ENCODE measurements at regions not wholly inside any gene's neighbourhood (a gene's known extent, or its start where the extent isn't known, plus 50 kb on each side); places are given as distances from the start of the nearest gene placed in this dataset.

- intact Hi-C loops (cut with DNase I): no loop called here
- Histone ChIP-seq H3K36me3 (no peaks in the 10 kb centered on the region), H3K27ac (no peak overlapping the region), H3K4me1 (no peaks in the 10 kb centered on the region), H3K27me3 (no peaks in the 10 kb centered on the region), H3K9me3 (peaks cover 0 to 27% (median 7%) of the 10 kb centered on the region in 12 donors), H3K4me3 (no peak overlapping the region)
- 64 to 86% (median 74%) methylated on average over 1 of the region's 1 CpG for WGBS, 4 donors
- ATAC-seq: no peak
- TF ChIP-seq CTCF (IDR thresholded peaks at IDR 0.05) (no peak), POLR2A (IDR thresholded peaks at IDR 0.05) (no peak)
- DNase-seq: no peak
These were observed 933.6 kb upstream of the ROBO1 start for GRCh38 chr3:80701349-80701748.

GRCh38 chr3:80697291-80697690 is 929.5 kb upstream of the ROBO1 start:
- Histone ChIP-seq H3K27me3 (no peaks in the 10 kb centered on the region), H3K27ac (no peak overlapping the region), H3K9me3 (no peaks in the 10 kb centered on the region), H3K4me3 (no peak overlapping the region), H3K4me1 (no peaks in the 10 kb centered on the region), H3K36me3 (no peaks in the 10 kb centered on the region)
- WGBS, 4 donors: 82 to 90% (median 89%) methylated on average over 2 of the region's 2 CpGs
- intact Hi-C loops (cut with DNase I): no loop called here
- no peak for TF ChIP-seq POLR2A (IDR thresholded peaks at IDR 0.05)
- TF ChIP-seq CTCF (IDR thresholded peaks at IDR 0.05): no peak
- DNase-seq (no peak), ATAC-seq (no peak)

GRCh38 chr3:80696280-80696679 is 928.5 kb upstream of the ROBO1 start:
- no peak overlapping the region for H3K27ac ChIP-seq
- TF ChIP-seq CTCF (IDR thresholded peaks at IDR 0.05) (no peak), POLR2A (IDR thresholded peaks at IDR 0.05) (no peak)
- no peaks in the 10 kb centered on the region for H3K27me3 ChIP-seq
- WGBS, 4 donors: 52 to 65% (median 57%) methylated on average over 2 of the region's 2 CpGs
- H3K4me3 ChIP-seq: no peak overlapping the region
- no peaks in the 10 kb centered on the region for H3K4me1 ChIP-seq
- DNase-seq (no peak), ATAC-seq (no peak)
- no peaks in the 10 kb centered on the region for H3K36me3 ChIP-seq
- intact Hi-C loops (cut with DNase I): no loop called here
- H3K9me3 ChIP-seq: no peaks in the 10 kb centered on the region

GRCh38 chr3:80688814-80689213 is 921.0 kb upstream of the ROBO1 start:
- no peak overlapping the region for H3K4me3 ChIP-seq
- ATAC-seq (no peak), DNase-seq (no peak)
- intact Hi-C loops (cut with DNase I): loop anchor here in 3 of 10 donors (5.0 to 10.0 kb wide), 2 partner anchors 1164 to 1167 kb away; no protein-coding TSS in a partner anchor
- no peak overlapping the region for H3K27ac ChIP-seq
- H3K27me3 ChIP-seq: no peaks in the 10 kb centered on the region
- 2 to 10% (median 7%) methylated on average over 2 of the region's 2 CpGs for WGBS, 4 donors
- TF ChIP-seq POLR2A (IDR thresholded peaks at IDR 0.05) (no peak), CTCF (IDR thresholded peaks at IDR 0.05) (peak in 6 of 12 donors; percentile 8 to 25 (median 14))
- no peaks in the 10 kb centered on the region for H3K9me3 ChIP-seq
- H3K4me1 ChIP-seq: no peaks in the 10 kb centered on the region
- H3K36me3 ChIP-seq: no peaks in the 10 kb centered on the region

All from heart left ventricle (tissue), 16 donors.